Endothelial cell of umbilical vein (primary cell): ENCODE measurements at regions not wholly inside any gene's neighbourhood (a gene's known extent, or its start where the extent isn't known, plus 50 kb on each side); places are given as distances from the start of the nearest gene placed in this dataset.

ENCODE experiments used
- BruUV-seq: library from RNA; stranded (reverse); fragments of 400-500 nt; replicated peaks from 2 replicates; lab custom pipeline; 2021; lab: Mats Ljungman, UMichigan
- CTCF ChIA-PET: fragments of 300-600, 350-600 bp; sonication (Branson Sonifier 250); formaldehyde crosslinking; loops from one replicate; lab custom pipeline; 2021; ENCODE audit warnings: antibody characterized with exemption, inconsistent platforms; lab: Charles Lee
- POLR2A ChIA-PET: fragments of 300-600, 350-600 bp; sonication (Branson Sonifier 250); formaldehyde crosslinking; loops from one replicate; lab custom pipeline; 2021; ENCODE audit warnings: antibody characterized with exemption, inconsistent platforms; lab: Charles Lee
- DNase-seq: peaks from one replicate; pipeline ENCODE4 v3.0.0-alpha.2; 2011; ENCODE audit warnings: low read depth, low spot score
- FAIRE-seq: peaks from 2 replicates; lab custom pipeline; 2011; peaks lifted over from hg19 to GRCh38; lab: Jason Lieb, UNC
- H2AFZ ChIP-seq: 2 replicates; pipeline ENCODE4 v1.6.0; 2012; ENCODE audit warnings: low read depth, low read length, control low read depth, inconsistent platforms
- H3K27ac ChIP-seq: 2 replicates; pipeline ENCODE4 v1.5.1; 2011; ENCODE audit warnings: low read depth, mild to moderate bottlenecking, control low read depth, low read length, moderate library complexity; ENCODE audit not compliant: insufficient read depth
- H3K27me3 ChIP-seq, 2 experiments: 2 replicates each; pipeline versions ENCODE4 v1.6.0 to v1.6.1; 2011; ENCODE audit warnings: low read length in 2 of 2, mixed read lengths in 1 of 2; ENCODE audit not compliant: control insufficient read depth in 2 of 2, insufficient read depth in 2 of 2
- H3K36me3 ChIP-seq, 2 experiments: 2 replicates in 1 of 2; 3 replicates in 1 of 2; pipeline ENCODE4 v1.5.1; 2011; ENCODE audit warnings: low read length in 2 of 2, mild to moderate bottlenecking in 1 of 2, moderate library complexity in 1 of 2; ENCODE audit not compliant: control insufficient read depth in 2 of 2, insufficient read depth in 2 of 2; ENCODE audit errors: extremely low read depth in 1 of 2
- H3K4me1 ChIP-seq: 3 replicates; pipeline ENCODE4 v1.5.1; 2011; ENCODE audit warnings: mild to moderate bottlenecking, low read length; ENCODE audit not compliant: control insufficient read depth, insufficient read depth; ENCODE audit errors: extremely low read depth
- H3K4me2 ChIP-seq: 2 replicates; pipeline ENCODE4 v1.6.1; 2011; ENCODE audit warnings: low read length, control low read depth, mixed read lengths; ENCODE audit not compliant: insufficient read depth
- H3K4me3 ChIP-seq, 3 experiments: fragments of 200-600 bp in 1 of 3; sonication (generic), shearing (Covaris generic) in 1 of 3; replicated peaks in 1 of 3; 2 replicates each; pipeline ENCODE4 v1.5.1; 2011 to 2016; ENCODE audit warnings: control low read depth in 3 of 3, low read length in 3 of 3, mild to moderate bottlenecking in 2 of 3, inconsistent platforms in 1 of 3, low read depth in 1 of 3, moderate library complexity in 1 of 3; ENCODE audit not compliant: insufficient read depth in 1 of 3
- H3K79me2 ChIP-seq: 2 replicates; pipeline ENCODE4 v1.6.0; 2012; ENCODE audit warnings: low read length, inconsistent platforms; ENCODE audit not compliant: control insufficient read depth, insufficient read depth
- H3K9ac ChIP-seq: replicated peaks from 2 replicates; pipeline ENCODE3; 2011; ENCODE audit warnings: low read length, control low read depth; ENCODE audit not compliant: insufficient read depth; ENCODE audit errors: extremely low read depth
- H3K9me1 ChIP-seq: replicated peaks from 3 replicates; pipeline ENCODE4 v1.6.0; 2011; ENCODE audit warnings: mild to moderate bottlenecking, low read length; ENCODE audit not compliant: control insufficient read depth, insufficient read depth; ENCODE audit errors: extremely low read depth
- H3K9me3 ChIP-seq: replicated peaks from 2 replicates; pipeline ENCODE4 v1.5.1; 2012; ENCODE audit warnings: low read length, inconsistent platforms; ENCODE audit not compliant: control insufficient read depth, insufficient read depth
- H4K20me1 ChIP-seq: replicated peaks from 2 replicates; pipeline ENCODE3; 2011; ENCODE audit warnings: mild to moderate bottlenecking, low read length; ENCODE audit not compliant: control insufficient read depth, insufficient read depth; ENCODE audit errors: extremely low read depth
- CTCF ChIP-seq, 2 donors: IDR thresholded peaks; 1 replicate in 1 of 2; 2 replicates in 1 of 2; pipeline ENCODE4 v1.5.1; 2011; ENCODE audit warnings: low read length in 2 of 2, mild to moderate bottlenecking in 2 of 2, moderate library complexity in 2 of 2, control low read depth in 1 of 2, inconsistent platforms in 1 of 2, low read depth in 1 of 2; ENCODE audit not compliant: insufficient read depth in 1 of 2; ENCODE audit errors: extremely low read depth in 1 of 2
- EZH2 ChIP-seq: IDR thresholded peaks from 2 replicates; pipeline ENCODE4 v1.6.1; 2012; ENCODE audit warnings: borderline replicate concordance, low read depth, mild to moderate bottlenecking, moderate library complexity, low read length, inconsistent platforms; ENCODE audit not compliant: severe bottlenecking
- FOS ChIP-seq: IDR thresholded peaks from 2 replicates; pipeline ENCODE4 v1.6.1; 2011; ENCODE audit warnings: mild to moderate bottlenecking, low read length, moderate library complexity, borderline replicate concordance; ENCODE audit not compliant: insufficient read depth
- GATA2 ChIP-seq: IDR thresholded peaks from 2 replicates; pipeline ENCODE4 v1.7.0; 2011; ENCODE audit warnings: low read depth, mild to moderate bottlenecking, moderate library complexity, mixed read lengths, low read length; ENCODE audit not compliant: insufficient read length, insufficient read depth
- JUN ChIP-seq: IDR thresholded peaks from 2 replicates; pipeline ENCODE4 v1.6.1; 2011; ENCODE audit warnings: borderline replicate concordance, low read depth; ENCODE audit not compliant: insufficient read length, insufficient read depth
- MAX ChIP-seq: IDR thresholded peaks from 2 replicates; pipeline ENCODE4 v1.6.1; 2011; ENCODE audit not compliant: insufficient read depth, insufficient read length
- MYC ChIP-seq: IDR thresholded peaks from one replicate; pipeline ENCODE4 v1.6.1; 2011; ENCODE audit warnings: mild to moderate bottlenecking, low read depth, low read length
- POLR2A ChIP-seq: IDR thresholded peaks from 2 replicates; pipeline ENCODE4 v1.6.1; 2012; ENCODE audit warnings: low read depth, mild to moderate bottlenecking, control low read depth, low read length
- POLR2AphosphoS5 ChIP-seq: IDR thresholded peaks from 2 replicates; pipeline ENCODE4 v1.6.1; 2012; ENCODE audit warnings: low read depth, mild to moderate bottlenecking, control low read depth, low read length, moderate library complexity; ENCODE audit not compliant: insufficient read depth
- dilution Hi-C: fragments of 300-500 bp; cut with MboI; formaldehyde crosslinking; loops from one replicate; pipeline ENCODE4 v1.15.0; 2019; ENCODE audit warnings: low sequenced_read_pairs; ENCODE audit not compliant: extremely low pct_ligation_motif_present
- intact Hi-C: fragments of 100-400 bp; cut with micrococcal nuclease; formaldehyde crosslinking; loops from one replicate; pipeline ENCODE4 v1.10.0; 2022

- dilution Hi-C loops, result no loop called here
- intact Hi-C loops, result no loop called here
- H2AFZ ChIP-seq, result no peak overlapping the region
- no peak for DNase-seq
- no peak overlapping the region for H3K9ac ChIP-seq
- H3K36me3 ChIP-seq, result no peaks in the 10 kb centered on the region
- no peaks in the 10 kb centered on the region for H3K9me3 ChIP-seq
- H4K20me1 ChIP-seq, result no peaks in the 10 kb centered on the region
- no peak for TF ChIP-seq MAX
- no peak for TF ChIP-seq GATA2
- TF ChIP-seq FOS, result no peak
- TF ChIP-seq JUN, result no peak
- TF ChIP-seq MYC, result no peak
- TF ChIP-seq POLR2AphosphoS5, result no peak
- TF ChIP-seq EZH2, result no peak
- TF ChIP-seq CTCF (IDR thresholded peaks at IDR 0.05; ENCODE audit: extremely low read depth in 1 of 2, insufficient read depth in 1 of 2, low read depth in 1 of 2, low read length in 2 of 2), result no peak
- no peak for TF ChIP-seq POLR2A
- H3K27me3 ChIP-seq, result no peaks in the 10 kb centered on the region
- H3K4me2 ChIP-seq, result no peak overlapping the region
- H3K27ac ChIP-seq, result no peak overlapping the region
- H3K79me2 ChIP-seq, result no peaks in the 10 kb centered on the region
- no peak for FAIRE-seq
- BruUV-seq, result no TSS peak
- H3K4me1 ChIP-seq, result no peaks in the 10 kb centered on the region
- H3K9me1 ChIP-seq, result no peaks in the 10 kb centered on the region
- ChIA-PET POLR2A (no interaction called here), CTCF (no interaction called here)
- no peak overlapping the region for H3K4me3 ChIP-seq
Measured at GRCh38 chr6:156457601-156458000, 319.6 kb upstream of the ARID1B start.
